ENCODE measurements at regions not wholly inside any gene's neighbourhood (a gene's known extent, or its start where the extent isn't known, plus 50 kb on each side); places are given as distances from the start of the nearest gene placed in this dataset.

GRCh38 chr4:136583567-136583966 lies 948.7 kb downstream of the PCDH18 start:
- TF ChIP-seq CTCF (IDR thresholded peaks at IDR 0.05 in 2 of 3, conservative IDR thresholded peaks at IDR 0.05 in 1 of 3; ENCODE audit: borderline replicate concordance in 1 of 3, insufficient read depth in 1 of 3, low read depth in 2 of 3, low read length in 2 of 3) (no peak), ZNF274 (IDR thresholded peaks at IDR 0.05; ENCODE audit: low read depth, low read length) (no peak), EZH2 (IDR thresholded peaks at IDR 0.05) (no peak), FOSL1 (IDR thresholded peaks at IDR 0.05; ENCODE audit: low read depth) (no peak), POLR2A (IDR thresholded peaks at IDR 0.05; ENCODE audit: borderline replicate concordance, extremely low read depth, insufficient read depth, insufficient read length) (no peak), RAD21 (IDR thresholded peaks at IDR 0.05; ENCODE audit: low read depth) (no peak)

All from HCT116 (cell line).